ENCODE measurements at regions not wholly inside any gene's neighbourhood (a gene's known extent, or its start where the extent isn't known, plus 50 kb on each side); places are given as distances from the start of the nearest gene placed in this dataset.

- TF ChIP-seq, protein P1, sequence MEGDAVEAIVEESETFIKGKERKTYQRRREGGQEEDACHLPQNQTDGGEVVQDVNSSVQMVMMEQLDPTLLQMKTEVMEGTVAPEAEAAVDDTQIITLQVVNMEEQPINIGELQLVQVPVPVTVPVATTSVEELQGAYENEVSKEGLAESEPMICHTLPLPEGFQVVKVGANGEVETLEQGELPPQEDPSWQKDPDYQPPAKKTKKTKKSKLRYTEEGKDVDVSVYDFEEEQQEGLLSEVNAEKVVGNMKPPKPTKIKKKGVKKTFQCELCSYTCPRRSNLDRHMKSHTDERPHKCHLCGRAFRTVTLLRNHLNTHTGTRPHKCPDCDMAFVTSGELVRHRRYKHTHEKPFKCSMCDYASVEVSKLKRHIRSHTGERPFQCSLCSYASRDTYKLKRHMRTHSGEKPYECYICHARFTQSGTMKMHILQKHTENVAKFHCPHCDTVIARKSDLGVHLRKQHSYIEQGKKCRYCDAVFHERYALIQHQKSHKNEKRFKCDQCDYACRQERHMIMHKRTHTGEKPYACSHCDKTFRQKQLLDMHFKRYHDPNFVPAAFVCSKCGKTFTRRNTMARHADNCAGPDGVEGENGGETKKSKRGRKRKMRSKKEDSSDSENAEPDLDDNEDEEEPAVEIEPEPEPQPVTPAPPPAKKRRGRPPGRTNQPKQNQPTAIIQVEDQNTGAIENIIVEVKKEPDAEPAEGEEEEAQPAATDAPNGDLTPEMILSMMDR (IDR thresholded peaks at IDR 0.05) = no peak
- TF ChIP-seq POLR2AphosphoS5 (IDR thresholded peaks at IDR 0.05) = no peak
Observed at GRCh38 chr9:109729513-109729912, 50.5 kb upstream of the PALM2AKAP2 start.
